ENCODE measurements at regions not wholly inside any gene's neighbourhood (a gene's known extent, or its start where the extent isn't known, plus 50 kb on each side); places are given as distances from the start of the nearest gene placed in this dataset.

DNA sequence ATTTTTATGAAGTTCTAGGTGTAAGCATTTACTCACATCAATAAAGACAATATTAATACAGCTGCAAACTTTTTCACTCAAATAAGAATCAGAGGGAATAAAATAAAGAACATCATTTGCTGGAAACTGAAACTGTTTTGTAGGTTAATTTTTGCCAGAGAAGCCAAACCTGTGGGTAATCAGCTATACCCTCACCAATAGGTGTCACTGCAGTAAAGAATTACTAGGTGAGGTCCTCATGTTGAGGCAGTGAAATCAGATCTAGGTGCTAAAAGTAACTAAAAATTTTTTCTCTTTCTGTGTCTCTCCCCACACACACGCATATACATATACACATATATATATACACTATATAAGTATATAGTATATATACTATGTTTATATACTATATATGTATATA is 1016.3 kb upstream of the SEMA6A start:
- TF ChIP-seq, protein P1, sequence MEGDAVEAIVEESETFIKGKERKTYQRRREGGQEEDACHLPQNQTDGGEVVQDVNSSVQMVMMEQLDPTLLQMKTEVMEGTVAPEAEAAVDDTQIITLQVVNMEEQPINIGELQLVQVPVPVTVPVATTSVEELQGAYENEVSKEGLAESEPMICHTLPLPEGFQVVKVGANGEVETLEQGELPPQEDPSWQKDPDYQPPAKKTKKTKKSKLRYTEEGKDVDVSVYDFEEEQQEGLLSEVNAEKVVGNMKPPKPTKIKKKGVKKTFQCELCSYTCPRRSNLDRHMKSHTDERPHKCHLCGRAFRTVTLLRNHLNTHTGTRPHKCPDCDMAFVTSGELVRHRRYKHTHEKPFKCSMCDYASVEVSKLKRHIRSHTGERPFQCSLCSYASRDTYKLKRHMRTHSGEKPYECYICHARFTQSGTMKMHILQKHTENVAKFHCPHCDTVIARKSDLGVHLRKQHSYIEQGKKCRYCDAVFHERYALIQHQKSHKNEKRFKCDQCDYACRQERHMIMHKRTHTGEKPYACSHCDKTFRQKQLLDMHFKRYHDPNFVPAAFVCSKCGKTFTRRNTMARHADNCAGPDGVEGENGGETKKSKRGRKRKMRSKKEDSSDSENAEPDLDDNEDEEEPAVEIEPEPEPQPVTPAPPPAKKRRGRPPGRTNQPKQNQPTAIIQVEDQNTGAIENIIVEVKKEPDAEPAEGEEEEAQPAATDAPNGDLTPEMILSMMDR (IDR thresholded peaks at IDR 0.05; ENCODE audit: low read depth, low read length, missing control alignments): peak; percentile 55
- in situ Hi-C loops (cut with HindIII; ENCODE audit: low sequenced_read_pairs): no loop called here
- no peak overlapping the region for H3K4me3 ChIP-seq (ENCODE audit: low read depth, low read length)
- peak; percentile 24 for DNase-seq (ENCODE audit: low read depth)

DNA sequence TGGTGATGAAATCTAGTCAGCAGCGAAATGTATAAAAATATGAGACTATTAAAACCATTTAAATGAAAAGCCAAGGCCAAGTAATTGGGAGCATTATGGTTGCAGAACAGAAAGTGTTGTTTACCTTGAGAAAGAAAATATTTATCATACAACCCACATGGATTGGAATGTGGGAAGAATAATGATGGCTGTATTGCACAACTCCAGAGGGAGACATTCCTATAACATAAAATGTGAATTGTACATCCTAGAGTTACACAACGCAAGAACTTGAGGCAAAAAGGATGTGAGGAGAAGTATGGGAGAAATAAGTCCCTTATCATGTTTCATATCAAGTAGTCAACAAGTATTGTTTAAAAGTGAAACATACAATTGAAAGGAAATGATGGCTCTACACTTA is 1014.0 kb upstream of the SEMA6A start:
- DNase-seq (ENCODE audit: low read depth): no peak
- TF ChIP-seq, protein P1 (IDR thresholded peaks at IDR 0.05; ENCODE audit: low read depth, low read length, missing control alignments): no peak
- in situ Hi-C loops (cut with HindIII; ENCODE audit: low sequenced_read_pairs): no loop called here
- no peak overlapping the region for H3K4me3 ChIP-seq (ENCODE audit: low read depth, low read length)

DNA sequence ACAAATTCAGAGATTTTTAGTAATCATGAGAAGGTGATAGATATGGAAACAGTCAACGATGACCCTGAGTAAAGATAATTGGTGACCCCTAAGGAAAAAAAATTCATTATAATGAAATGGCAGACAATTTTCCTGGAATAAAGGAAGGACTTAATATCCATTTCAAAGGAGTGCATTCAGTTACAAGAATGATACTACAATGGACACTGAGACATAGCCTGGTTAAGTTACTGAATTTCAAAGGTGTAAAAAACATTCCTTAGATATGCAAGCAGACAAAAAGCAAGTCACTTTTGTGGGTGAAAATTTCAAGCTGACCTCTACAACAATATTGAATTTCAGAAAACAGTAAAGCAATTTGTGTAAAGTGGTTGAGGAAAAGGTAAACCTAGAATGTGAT is 1012.5 kb upstream of the SEMA6A start:
- in situ Hi-C loops (cut with HindIII; ENCODE audit: low sequenced_read_pairs): no loop called here
- TF ChIP-seq, protein P1 (IDR thresholded peaks at IDR 0.05; ENCODE audit: low read depth, low read length, missing control alignments): no peak
- no peak overlapping the region for H3K4me3 ChIP-seq (ENCODE audit: low read depth, low read length)
- no peak for DNase-seq (ENCODE audit: low read depth)

DNA sequence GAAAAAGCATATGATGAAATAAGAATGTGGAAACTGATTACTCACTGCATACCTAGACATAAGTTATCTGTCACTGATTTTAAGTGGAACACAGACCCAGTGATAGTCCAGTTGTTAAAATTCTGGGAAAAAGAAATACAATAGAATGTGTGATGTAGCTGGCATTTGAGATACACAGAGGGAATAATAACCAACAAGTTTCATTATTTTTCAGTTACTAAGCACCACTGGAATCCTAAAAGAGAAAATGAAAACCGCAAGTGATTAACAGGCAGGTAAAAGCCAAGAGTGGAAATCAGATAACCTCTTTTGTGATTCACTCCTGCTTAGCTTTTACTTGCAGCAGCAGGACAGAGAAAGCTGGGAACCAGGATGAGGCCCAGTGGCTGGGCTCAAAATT is 994.0 kb upstream of the SEMA6A start:
- in situ Hi-C loops (cut with HindIII; ENCODE audit: low sequenced_read_pairs): no loop called here

DNA sequence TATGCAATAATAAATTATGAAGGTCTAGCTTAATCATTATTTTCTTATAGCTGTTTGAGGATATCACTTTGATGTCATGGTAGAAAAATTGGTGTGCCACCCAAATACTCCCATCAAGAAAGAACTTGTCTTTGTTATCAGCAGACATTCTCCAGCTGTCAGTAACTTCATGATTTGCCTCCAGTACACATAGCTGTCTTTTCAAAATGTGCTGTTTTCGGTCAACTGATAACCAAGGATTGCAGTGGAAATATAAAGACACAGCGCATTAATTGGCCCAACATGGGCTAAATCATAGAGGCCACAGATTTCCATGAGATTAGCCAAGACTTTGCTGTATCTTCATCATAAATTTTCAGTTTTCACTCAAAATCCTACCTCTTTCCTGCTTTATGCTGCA is 993.5 kb upstream of the SEMA6A start:
- no peak overlapping the region for H3K4me3 ChIP-seq (ENCODE audit: low read depth, low read length)
- DNase-seq (ENCODE audit: low read depth): no peak
- in situ Hi-C loops (cut with HindIII; ENCODE audit: low sequenced_read_pairs): no loop called here
- TF ChIP-seq, protein P1 (IDR thresholded peaks at IDR 0.05; ENCODE audit: low read depth, low read length, missing control alignments): no peak

More for the DNA sequence above, 994.0 kb upstream of the SEMA6A start:
- DNase-seq (ENCODE audit: low read depth): no peak
- no peak overlapping the region for H3K4me3 ChIP-seq (ENCODE audit: low read depth, low read length)
- TF ChIP-seq, protein P1 (IDR thresholded peaks at IDR 0.05; ENCODE audit: low read depth, low read length, missing control alignments): no peak

DNA sequence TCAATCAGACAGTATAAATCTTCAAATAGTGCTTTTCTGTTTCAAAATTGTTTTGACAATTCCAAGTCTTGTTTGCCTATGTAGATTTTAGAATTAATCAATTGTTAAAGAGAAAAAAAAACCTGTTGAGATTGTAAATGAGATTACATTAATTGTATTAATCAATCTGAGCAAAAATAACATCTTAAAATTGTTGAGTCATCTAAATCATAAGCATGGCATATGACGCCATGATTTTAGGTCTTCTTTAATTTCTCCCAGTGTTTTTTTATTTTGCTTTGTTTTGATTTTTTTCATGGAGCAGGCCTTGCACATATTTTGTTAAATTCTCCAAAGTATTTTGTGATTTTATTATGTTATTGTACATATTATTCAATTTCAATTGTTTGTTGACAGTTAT is 988.0 kb upstream of the SEMA6A start:
- H3K4me3 ChIP-seq (ENCODE audit: low read depth, low read length): no peak overlapping the region
- TF ChIP-seq, protein P1 (IDR thresholded peaks at IDR 0.05; ENCODE audit: low read depth, low read length, missing control alignments): no peak
- DNase-seq (ENCODE audit: low read depth): no peak
- in situ Hi-C loops (cut with HindIII; ENCODE audit: low sequenced_read_pairs): no loop called here

DNA sequence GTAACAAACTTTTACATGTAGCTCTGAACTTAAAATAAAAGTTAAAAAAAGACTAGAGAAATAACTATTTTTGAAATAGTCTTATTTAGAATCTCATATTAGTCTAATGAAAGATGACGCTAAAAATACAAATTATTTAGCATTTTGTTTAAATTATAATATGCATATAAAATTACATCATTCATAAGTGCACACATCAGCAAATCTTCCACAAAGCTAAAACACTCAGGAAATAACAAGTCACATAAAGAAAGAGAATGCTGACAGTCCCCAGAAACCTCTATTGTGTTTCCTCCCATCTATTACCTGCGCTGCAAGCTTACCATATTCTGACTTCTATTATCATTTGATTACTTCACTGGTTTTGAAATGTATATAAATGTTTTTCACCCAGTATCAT is 986.9 kb upstream of the SEMA6A start:
- in situ Hi-C loops (cut with HindIII; ENCODE audit: low sequenced_read_pairs): no loop called here
- H3K4me3 ChIP-seq (ENCODE audit: low read depth, low read length): no peak overlapping the region
- DNase-seq (ENCODE audit: low read depth): no peak
- TF ChIP-seq, protein P1 (IDR thresholded peaks at IDR 0.05; ENCODE audit: low read depth, low read length, missing control alignments): no peak
